Esophagus squamous epithelium (tissue), 5 donors: ENCODE measurements at regions not wholly inside any gene's neighbourhood (a gene's known extent, or its start where the extent isn't known, plus 50 kb on each side); places are given as distances from the start of the nearest gene placed in this dataset.
A peak's percentile ranks its signal among the peaks of the same experiment; 100 is the strongest.

Source experiments
- DNase-seq: peaks from one replicate; lab custom pipeline; 2025; lab: John Stamatoyannopoulos, UW
- H3K27ac ChIP-seq, 4 donors: fragments of 200-600 bp; sonication (generic); one replicate each; pipeline ENCODE4 v1.5.1; 2016 to 2019; ENCODE audit warnings: mild to moderate bottlenecking in 1 of 4
- H3K27me3 ChIP-seq, 4 donors: fragments of 200-600 bp; sonication (generic); 1 replicate in 3 of 4; 2 replicates in 1 of 4; pipeline versions ENCODE4 v1.5.1 to v1.6.0; 2017 to 2021; ENCODE audit warnings: antibody characterized with exemption in 1 of 4
- H3K36me3 ChIP-seq, 3 donors: fragments of 200-600 bp; sonication (generic); one replicate each; pipeline ENCODE4 v1.5.1; 2016 to 2019
- H3K4me1 ChIP-seq, 3 donors: fragments of 200-600 bp; sonication (generic); one replicate each; pipeline ENCODE4 v1.5.1; 2017 to 2019
- H3K4me3 ChIP-seq, 4 donors: fragments of 200-600 bp; sonication (generic); 1 replicate in 3 of 4; 2 replicates in 1 of 4; pipeline ENCODE4 v1.5.1; 2016 to 2019; ENCODE audit warnings: mild to moderate bottlenecking in 2 of 4, moderate library complexity in 1 of 4
- H3K9me3 ChIP-seq, 3 donors: fragments of 200-600 bp; sonication (generic); one replicate each; pipeline ENCODE4 v1.5.1; 2016 to 2019
- POLR2A ChIP-seq, 4 donors: fragments of 450-650 bp; IDR thresholded peaks; one replicate each; pipeline ENCODE4 v1.6.1; 2017; ENCODE audit warnings: antibody characterized with exemption in 4 of 4, mild to moderate bottlenecking in 4 of 4, moderate library complexity in 3 of 4
- WGBS, 2 donors: methylation state at CpG; one replicate each; pipeline ENCODE4 v1.1.5; 2018; 5-methylcytosine and 5-hydroxymethylcytosine counted together
- intact Hi-C: fragments of 100-400 bp; cut with DNase I; formaldehyde crosslinking; loops from one replicate; pipeline ENCODE4 v1.15.0; 2022
- TF ChIP-seq, protein P1 (sequence below), 6 experiments: fragments of 450-650 bp in 4 of 6; fragments of 200-600 bp in 2 of 6; sonication (generic) in 2 of 6; IDR thresholded peaks; one replicate each; pipeline ENCODE4 v1.5.1; 2016 to 2019; ENCODE audit warnings: antibody characterized with exemption in 6 of 6, mild to moderate bottlenecking in 4 of 6, moderate library complexity in 4 of 6
- donor health status: DM: yes; HTN: yes; CAD: no.

DNA sequence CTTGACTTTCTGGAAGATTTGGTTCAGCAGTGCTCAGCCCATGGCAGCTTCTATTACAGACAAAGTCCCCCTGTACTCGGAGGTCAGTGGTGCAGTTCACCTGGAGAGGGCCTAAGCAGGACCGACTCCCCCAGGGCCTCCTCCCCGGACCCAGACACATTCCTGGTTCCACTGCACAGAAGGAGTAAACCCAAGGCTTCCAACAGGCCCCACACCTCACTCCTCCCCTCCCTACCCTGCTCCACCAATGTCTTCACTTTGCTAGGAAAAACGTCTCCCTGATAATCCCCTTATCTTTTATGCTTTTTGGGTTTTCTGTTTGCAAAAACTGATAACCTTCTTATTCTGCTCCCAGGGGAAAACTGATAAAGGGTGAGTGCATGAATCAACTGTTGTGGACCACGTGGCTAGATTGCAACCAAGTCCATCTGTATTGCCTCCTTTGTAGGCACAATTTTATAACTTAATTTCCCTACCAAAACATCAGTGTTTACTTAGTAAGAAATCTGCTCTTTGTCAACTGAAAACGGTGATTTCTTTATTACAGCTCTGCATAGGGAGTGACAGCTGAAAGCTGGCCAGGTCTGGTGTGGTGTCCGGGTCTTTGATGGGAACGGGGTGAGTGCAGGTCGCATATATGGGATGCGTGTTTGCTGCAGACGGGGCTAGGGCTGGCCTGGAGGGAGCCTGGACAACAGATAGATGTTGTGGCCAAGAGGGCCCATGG, 202.5 kb downstream of the GLI2 start:
- TF ChIP-seq POLR2A (IDR thresholded peaks at IDR 0.05): no peak
- TF ChIP-seq, protein P1, sequence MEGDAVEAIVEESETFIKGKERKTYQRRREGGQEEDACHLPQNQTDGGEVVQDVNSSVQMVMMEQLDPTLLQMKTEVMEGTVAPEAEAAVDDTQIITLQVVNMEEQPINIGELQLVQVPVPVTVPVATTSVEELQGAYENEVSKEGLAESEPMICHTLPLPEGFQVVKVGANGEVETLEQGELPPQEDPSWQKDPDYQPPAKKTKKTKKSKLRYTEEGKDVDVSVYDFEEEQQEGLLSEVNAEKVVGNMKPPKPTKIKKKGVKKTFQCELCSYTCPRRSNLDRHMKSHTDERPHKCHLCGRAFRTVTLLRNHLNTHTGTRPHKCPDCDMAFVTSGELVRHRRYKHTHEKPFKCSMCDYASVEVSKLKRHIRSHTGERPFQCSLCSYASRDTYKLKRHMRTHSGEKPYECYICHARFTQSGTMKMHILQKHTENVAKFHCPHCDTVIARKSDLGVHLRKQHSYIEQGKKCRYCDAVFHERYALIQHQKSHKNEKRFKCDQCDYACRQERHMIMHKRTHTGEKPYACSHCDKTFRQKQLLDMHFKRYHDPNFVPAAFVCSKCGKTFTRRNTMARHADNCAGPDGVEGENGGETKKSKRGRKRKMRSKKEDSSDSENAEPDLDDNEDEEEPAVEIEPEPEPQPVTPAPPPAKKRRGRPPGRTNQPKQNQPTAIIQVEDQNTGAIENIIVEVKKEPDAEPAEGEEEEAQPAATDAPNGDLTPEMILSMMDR (IDR thresholded peaks at IDR 0.05): no peak
- 39 to 43% methylated on average over 11 of the region's 11 CpGs for WGBS, 2 donors
- intact Hi-C loops: no loop called here
- Histone ChIP-seq H3K27me3 (peaks cover 0 to 16% (median 0%) of the 10 kb centered on the region in 4 donors), H3K9me3 (no peaks in the 10 kb centered on the region), H3K36me3 (no peaks in the 10 kb centered on the region), H3K4me3 (no peak overlapping the region), H3K4me1 (peaks cover 48 to 93% (median 67%) of the 10 kb centered on the region in 3 donors), H3K27ac (peak overlapping the region in 1 of 4 donors; percentile 55)
- no peak for DNase-seq

DNA sequence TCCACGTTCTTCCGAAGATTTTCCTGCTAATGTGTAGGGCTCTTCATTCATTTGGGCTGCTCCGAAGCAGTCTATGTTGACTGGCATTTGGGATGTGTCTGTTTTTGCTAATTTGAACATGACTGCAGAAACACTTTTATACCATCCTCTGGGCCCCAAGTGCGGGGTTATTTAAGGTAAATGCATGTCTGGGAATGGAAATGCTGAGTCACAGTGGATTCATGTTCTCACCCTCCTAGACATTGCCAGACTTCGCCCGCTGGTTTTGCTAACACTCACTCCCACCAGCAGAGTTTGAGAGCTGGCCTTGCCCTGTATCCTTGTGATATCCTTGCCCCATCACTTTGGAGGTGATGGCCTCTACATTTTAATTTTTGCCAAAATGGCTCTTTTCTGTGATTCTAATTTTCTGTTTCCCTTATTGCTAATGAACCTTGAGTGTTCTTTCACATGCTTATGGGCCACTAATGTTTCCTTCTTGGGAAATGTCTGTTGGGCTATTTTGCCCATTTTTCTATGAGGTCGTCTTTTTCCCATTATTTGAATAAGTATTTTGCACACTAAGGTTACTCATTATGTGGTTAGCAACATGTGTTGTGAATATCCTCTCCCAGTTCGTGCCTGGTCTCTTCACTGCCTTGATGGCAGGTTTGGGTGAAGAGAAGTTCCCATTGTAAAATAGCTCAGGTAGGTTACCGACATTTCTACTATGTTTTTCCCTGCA, 204.1 kb downstream of the GLI2 start:
- 50 to 56% methylated on average over 9 of the region's 9 CpGs for WGBS, 2 donors
- intact Hi-C loops: no loop called here

DNA sequence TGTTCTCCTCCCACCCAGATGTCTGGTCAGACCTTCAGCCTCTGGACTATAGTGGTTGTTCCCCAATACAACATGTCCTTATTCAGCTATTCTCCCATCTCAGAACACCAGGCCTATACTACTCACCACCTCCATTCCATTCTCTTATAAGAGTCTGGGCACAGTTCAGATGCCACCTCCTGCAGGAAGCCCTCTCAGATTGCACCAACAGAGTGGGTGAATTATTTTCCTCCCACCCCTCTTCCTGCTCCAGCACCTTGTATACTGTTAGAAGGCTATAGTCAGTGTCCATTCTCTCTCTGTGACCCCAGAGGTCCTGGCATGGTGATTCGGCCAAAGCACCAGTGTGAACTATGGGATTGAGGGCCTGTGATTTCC, 204.6 kb downstream of the GLI2 start:
- WGBS, 2 donors: 100% methylated on average over 1 of the region's 1 CpG
- Histone ChIP-seq H3K9me3 (no peaks in the 10 kb centered on the region), H3K36me3 (no peaks in the 10 kb centered on the region), H3K27me3 (peaks cover 0 to 13% (median 0%) of the 10 kb centered on the region in 4 donors), H3K4me1 (peaks cover 37 to 84% (median 60%) of the 10 kb centered on the region in 3 donors), H3K4me3 (no peak overlapping the region), H3K27ac (no peak overlapping the region)
- intact Hi-C loops: no loop called here
- DNase-seq: no peak
- TF ChIP-seq POLR2A (IDR thresholded peaks at IDR 0.05): no peak
- TF ChIP-seq, protein P1 (IDR thresholded peaks at IDR 0.05): no peak

More for the DNA sequence above, 204.1 kb downstream of the GLI2 start:
- no peak for TF ChIP-seq POLR2A (IDR thresholded peaks at IDR 0.05)
- TF ChIP-seq, protein P1 (IDR thresholded peaks at IDR 0.05): no peak
- no peaks in the 10 kb centered on the region for H3K9me3 ChIP-seq
- peaks cover 42 to 90% (median 65%) of the 10 kb centered on the region in 3 donors for H3K4me1 ChIP-seq
- DNase-seq: no peak
- H3K27ac ChIP-seq: no peak overlapping the region
- no peaks in the 10 kb centered on the region for H3K36me3 ChIP-seq
- peaks cover 0 to 16% (median 0%) of the 10 kb centered on the region in 4 donors for H3K27me3 ChIP-seq
- H3K4me3 ChIP-seq: no peak overlapping the region

DNA sequence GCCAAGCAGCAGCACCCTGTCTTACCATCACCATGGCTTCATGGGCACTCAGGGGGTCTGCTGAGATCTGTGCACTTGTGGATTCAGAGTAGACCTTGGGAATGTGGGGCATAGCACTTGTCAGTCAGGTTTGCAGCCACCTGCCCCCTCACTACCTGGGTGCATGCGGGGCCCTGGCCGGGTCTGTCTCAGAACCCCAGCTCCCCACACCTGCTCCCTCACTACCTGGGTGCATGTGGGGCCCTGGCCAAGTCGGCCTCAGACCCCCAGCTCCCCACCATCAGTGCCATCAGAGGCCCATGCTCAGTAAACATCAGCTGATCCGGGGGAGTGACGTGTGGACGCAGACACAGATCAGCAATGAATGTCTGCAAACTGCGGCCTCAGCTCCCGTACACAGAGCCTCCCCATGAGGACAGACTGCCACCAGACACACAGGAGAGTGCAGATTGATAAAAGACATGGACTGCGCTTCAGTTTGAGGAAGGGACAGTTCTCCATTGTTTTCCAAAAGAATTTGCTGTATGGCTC, 205.1 kb downstream of the GLI2 start:
- WGBS, 2 donors: 88 to 94% methylated on average over 8 of the region's 9 CpGs
- DNase-seq: no peak
- Histone ChIP-seq H3K4me1 (peaks cover 32 to 79% (median 55%) of the 10 kb centered on the region in 3 donors), H3K4me3 (no peak overlapping the region), H3K9me3 (no peaks in the 10 kb centered on the region), H3K27ac (peak overlapping the region in 3 of 4 donors; percentile 27 to 58 (median 28)), H3K27me3 (peaks cover 0 to 8% (median 0%) of the 10 kb centered on the region in 4 donors), H3K36me3 (no peaks in the 10 kb centered on the region)
- intact Hi-C loops: no loop called here
- no peak for TF ChIP-seq POLR2A (IDR thresholded peaks at IDR 0.05)
- TF ChIP-seq, protein P1 (IDR thresholded peaks at IDR 0.05): no peak
